ENCODE measurements at regions not wholly inside any gene's neighbourhood (a gene's known extent, or its start where the extent isn't known, plus 50 kb on each side); places are given as distances from the start of the nearest gene placed in this dataset.

DNA sequence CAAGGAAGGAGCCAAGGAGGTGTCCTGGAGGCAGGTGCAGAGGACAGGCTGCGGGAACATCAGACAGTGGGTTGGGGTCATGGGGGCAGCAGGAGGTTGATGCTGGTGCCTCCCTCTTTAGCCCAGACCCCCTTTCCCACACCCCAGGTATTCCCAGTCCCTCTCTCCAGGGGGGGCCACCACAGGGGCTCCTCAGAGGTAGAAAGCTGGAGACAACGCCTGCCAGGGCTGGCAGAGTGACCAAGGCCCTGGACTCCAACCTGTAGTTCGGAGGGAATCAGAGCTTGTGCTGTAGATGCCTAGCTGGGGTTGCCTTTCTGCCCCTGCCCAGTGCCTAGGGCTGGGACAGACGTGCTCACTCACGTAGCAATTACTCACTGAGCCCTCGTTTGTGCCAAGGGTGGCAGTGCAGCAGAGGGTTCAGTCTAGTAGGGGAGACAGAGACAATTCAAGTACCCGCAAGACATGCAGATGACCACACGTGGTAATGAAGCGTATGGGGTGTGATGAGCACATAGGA, 148.2 kb downstream of the PTPRU start:
- Mint-ChIP-seq H3K36me3 (ENCODE audit: low read depth) (no peaks in the 10 kb centered on the region), H3K4me3 (no peak overlapping the region), H3K27me3 (peaks cover 9% of the 10 kb centered on the region), H3K4me1 (no peaks in the 10 kb centered on the region), H3K9me3 (peaks cover 4% of the 10 kb centered on the region), H3K27ac (no peak overlapping the region)
- DNase-seq: no peak
- ChIA-PET POLR2A (no interaction called here), CTCF (no interaction called here)

DNA sequence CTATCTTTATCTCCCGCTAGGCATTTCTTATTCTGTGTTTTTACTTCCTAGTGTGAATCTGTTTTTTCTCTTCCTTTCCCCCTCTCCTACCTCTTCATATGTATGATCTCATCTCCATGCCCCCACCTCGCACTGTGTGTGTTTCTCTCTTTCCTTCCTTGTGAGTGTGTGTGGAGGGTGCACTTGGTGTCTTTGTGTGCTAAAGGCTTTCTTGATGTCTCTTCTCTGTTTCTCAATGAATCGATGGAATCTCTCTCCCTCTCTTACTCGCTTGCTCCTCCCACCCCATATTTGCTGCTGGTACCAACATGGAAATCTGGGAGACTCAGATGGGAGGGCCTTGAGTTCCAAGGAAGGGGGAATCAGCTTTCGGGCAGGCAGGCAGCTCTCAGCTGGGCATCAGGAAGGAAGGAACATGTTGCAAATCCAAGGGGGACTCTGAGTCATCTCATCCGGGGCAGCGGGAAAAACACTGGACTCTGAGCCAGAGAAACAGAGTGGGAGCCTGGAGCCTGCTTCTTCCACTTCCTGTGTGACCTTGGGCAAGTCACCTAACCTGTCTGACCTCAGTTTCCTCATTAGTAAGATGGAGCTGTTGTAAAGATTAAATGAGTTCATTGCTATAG, 147.5 kb downstream of the PTPRU start:
- Mint-ChIP-seq H3K4me3 (no peak overlapping the region), H3K36me3 (ENCODE audit: low read depth) (peaks cover 3% of the 10 kb centered on the region), H3K27me3 (peaks cover 9% of the 10 kb centered on the region), H3K9me3 (peaks cover 11% of the 10 kb centered on the region), H3K4me1 (no peaks in the 10 kb centered on the region), H3K27ac (no peak overlapping the region)
- ChIA-PET CTCF (no interaction called here), POLR2A (no interaction called here)
- DNase-seq: no peak

DNA sequence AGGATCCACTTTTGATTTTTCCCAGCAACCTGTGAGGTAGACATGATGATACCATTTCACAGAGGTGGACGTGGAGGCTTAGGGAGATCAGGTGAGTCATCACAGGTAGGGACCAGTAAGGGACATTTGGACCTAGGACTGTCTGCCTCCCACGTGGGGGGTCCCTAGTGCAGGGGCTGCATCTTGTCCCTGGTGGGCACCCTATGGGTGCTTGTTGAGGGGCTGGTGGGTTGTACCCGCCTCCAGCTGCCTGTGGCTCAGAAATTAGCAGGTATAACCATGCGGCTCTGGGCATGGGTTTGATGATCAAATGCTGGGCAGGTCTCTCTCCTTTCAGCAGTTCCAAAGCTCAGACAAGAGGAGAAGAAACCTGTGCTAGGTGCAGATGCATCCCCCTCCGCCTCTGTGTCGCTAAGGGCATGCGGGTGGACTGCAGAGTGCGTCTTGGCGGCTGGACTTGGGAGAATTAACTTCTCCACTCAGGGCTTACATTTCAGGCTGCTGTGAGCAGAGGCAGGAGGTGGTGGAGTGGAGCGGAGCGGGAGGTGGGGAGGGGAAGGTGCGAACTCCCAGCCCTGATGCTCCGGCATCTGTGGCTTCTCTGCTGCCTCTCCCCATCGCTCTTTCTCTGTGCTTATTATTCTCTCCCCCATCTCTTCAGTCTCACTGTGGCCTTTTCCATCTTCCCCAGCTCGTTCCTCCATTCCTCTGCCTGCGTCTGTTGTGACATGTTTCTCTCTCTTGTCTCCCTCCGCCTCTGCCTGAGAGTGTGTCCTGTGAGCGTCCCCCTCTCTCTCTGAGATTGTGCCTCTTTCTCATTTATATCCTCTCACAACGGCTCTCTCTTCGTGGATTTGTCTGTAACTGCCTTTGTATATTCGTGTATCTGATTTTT, 146.8 kb downstream of the PTPRU start:
- POLR2A ChIA-PET: no interaction called here
- CTCF ChIA-PET: no interaction called here
- Mint-ChIP-seq H3K4me3 (no peak overlapping the region), H3K27me3 (peaks cover 9% of the 10 kb centered on the region), H3K4me1 (no peaks in the 10 kb centered on the region), H3K27ac (no peak overlapping the region), H3K9me3 (peaks cover 15% of the 10 kb centered on the region), H3K36me3 (ENCODE audit: low read depth) (peaks cover 3% of the 10 kb centered on the region)
- DNase-seq: no peak

DNA sequence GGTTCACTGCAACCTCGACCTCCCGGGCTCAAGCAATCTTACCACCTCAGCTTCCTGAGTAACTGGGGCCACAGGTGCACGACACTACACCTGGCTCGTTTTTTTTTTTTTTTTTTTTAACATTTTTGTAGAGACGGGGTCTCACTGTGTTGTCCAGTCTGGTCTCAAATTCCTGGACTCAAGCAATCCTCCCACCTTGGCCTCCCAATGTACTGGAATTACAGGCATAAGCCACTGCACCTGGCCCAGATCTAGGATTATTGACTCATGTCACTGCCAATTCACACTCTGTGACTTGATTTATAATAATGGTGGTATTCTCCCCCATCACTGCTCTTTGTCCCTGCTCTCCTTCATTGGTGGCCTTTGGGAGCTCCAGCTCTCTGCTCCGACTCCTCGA, 145.1 kb downstream of the PTPRU start:
- Mint-ChIP-seq H3K4me1 (no peaks in the 10 kb centered on the region), H3K27me3 (peaks cover 9% of the 10 kb centered on the region), H3K9me3 (peaks cover 15% of the 10 kb centered on the region), H3K27ac (no peak overlapping the region), H3K36me3 (ENCODE audit: low read depth) (peaks cover 3% of the 10 kb centered on the region), H3K4me3 (no peak overlapping the region)
- DNase-seq: no peak
- ChIA-PET CTCF (interaction anchor here (1.4 kb wide), 1 partner anchor 8 kb away, joined by 4 read pairs; no protein-coding TSS in a partner anchor), POLR2A (no interaction called here)

DNA sequence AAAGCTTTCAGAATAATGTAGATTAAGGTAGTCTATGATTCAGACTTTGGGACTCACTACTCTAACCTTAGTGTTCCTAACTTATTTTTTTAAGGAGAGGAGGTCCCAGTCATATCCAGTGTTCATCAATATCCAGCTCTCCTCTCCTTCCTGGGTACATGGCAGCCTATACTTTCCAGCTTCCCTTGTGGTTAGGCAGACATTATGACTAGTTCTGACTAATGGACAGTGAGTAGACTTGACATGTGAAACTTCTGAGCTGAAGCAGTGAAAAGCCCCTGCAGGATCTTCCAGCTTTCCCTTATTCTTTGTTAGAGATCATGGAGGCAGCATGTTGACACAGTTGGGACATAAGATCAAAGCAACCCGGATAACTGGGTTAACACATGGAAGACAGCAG, 144.2 kb downstream of the PTPRU start:
- Mint-ChIP-seq H3K27me3 (peaks cover 10% of the 10 kb centered on the region), H3K9me3 (peaks cover 15% of the 10 kb centered on the region), H3K36me3 (ENCODE audit: low read depth) (peaks cover 3% of the 10 kb centered on the region), H3K4me1 (no peaks in the 10 kb centered on the region), H3K4me3 (no peak overlapping the region), H3K27ac (no peak overlapping the region)
- POLR2A ChIA-PET: no interaction called here
- DNase-seq: no peak
- CTCF ChIA-PET: interaction anchor here (1.4 kb wide), 1 partner anchor 8 kb away, joined by 4 read pairs; no protein-coding TSS in a partner anchor

DNA sequence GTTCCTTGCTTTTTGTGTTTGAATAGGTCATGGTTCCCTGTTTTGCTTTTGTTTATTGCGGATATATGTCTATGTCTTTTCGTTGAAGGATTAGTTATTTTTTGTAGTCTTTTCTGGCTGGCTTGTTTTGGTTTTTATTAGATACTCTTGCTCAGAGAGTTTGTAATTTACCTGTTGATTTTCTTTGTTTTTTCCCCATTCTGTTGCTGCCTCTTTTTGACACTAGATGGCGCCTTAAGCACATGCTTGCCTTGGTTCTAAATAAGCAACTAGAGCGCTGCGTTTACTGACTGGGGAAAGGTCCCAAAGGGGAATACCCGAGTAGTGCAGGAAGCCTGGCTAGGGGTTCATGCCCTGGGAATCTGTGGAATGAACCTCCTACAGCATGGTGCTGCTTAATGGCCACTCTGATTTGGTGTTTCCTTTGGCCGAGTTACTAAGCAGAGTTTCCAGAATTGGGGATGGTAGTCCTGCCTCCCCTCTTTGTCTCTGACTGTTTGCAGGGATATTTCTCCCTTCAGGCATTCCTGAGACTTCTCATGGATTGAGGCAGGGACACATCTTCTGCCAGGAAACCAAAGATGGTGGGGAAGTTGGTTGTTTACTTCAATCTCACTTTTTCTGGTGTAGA, 143.2 kb downstream of the PTPRU start:
- Mint-ChIP-seq H3K36me3 (ENCODE audit: low read depth) (peaks cover 3% of the 10 kb centered on the region), H3K27ac (no peak overlapping the region), H3K27me3 (peaks cover 19% of the 10 kb centered on the region), H3K4me1 (no peaks in the 10 kb centered on the region), H3K9me3 (peaks cover 15% of the 10 kb centered on the region), H3K4me3 (no peak overlapping the region)
- ChIA-PET POLR2A (no interaction called here), CTCF (no interaction called here)
- DNase-seq: no peak
